Fibroblast of skin of left biceps (primary cell): ENCODE measurements at regions not wholly inside any gene's neighbourhood (a gene's known extent, or its start where the extent isn't known, plus 50 kb on each side); places are given as distances from the start of the nearest gene placed in this dataset.

Experiments used
- DNase-seq, 2 experiments: peaks; one replicate each; pipeline ENCODE4 v3.0.0-alpha.2; 2013; ENCODE audit warnings: low read depth in 2 of 2

GRCh38 chr12:19710811-19711793 is 271.8 kb downstream of the AEBP2 start:
- no peak for DNase-seq

GRCh38 chr12:19712041-19712440 is 272.7 kb downstream of the AEBP2 start:
- DNase-seq: peak in 1 of 2 experiments; percentile 31

GRCh38 chr12:19718401-19718800 is 279.1 kb downstream of the AEBP2 start:
- DNase-seq: no peak

GRCh38 chr12:19719672-19720071 is 280.4 kb downstream of the AEBP2 start:
- no peak for DNase-seq

GRCh38 chr12:19726122-19726521 is 286.8 kb downstream of the AEBP2 start:
- no peak for DNase-seq

- no peak for DNase-seq
These were observed 287.3 kb downstream of the AEBP2 start for GRCh38 chr12:19726592-19726991.

GRCh38 chr12:19737019-19737418 is 297.7 kb downstream of the AEBP2 start:
- no peak for DNase-seq

GRCh38 chr12:19739195-19739776 is 300.0 kb downstream of the AEBP2 start:
- peak; percentile 34 to 39 for DNase-seq

- no peak for DNase-seq
These were observed 301.3 kb downstream of the AEBP2 start for GRCh38 chr12:19740472-19741131.

GRCh38 chr12:19741132-19741489 is 301.8 kb downstream of the AEBP2 start:
- DNase-seq: no peak

GRCh38 chr12:19744705-19745218 is 305.5 kb downstream of the AEBP2 start:
- no peak for DNase-seq

- no peak for DNase-seq
These were observed 307.2 kb downstream of the AEBP2 start for GRCh38 chr12:19746471-19746870.

- DNase-seq: no peak
These were observed 310.7 kb downstream of the AEBP2 start for GRCh38 chr12:19749906-19750574.

- DNase-seq: no peak
These were observed 311.8 kb downstream of the AEBP2 start for GRCh38 chr12:19751078-19751477.

GRCh38 chr12:19752712-19753111 is 313.4 kb downstream of the AEBP2 start:
- DNase-seq: no peak

- DNase-seq: no peak
These were observed 315.8 kb downstream of the AEBP2 start for GRCh38 chr12:19755136-19755535.

GRCh38 chr12:19757317-19757877 is 318.1 kb downstream of the AEBP2 start:
- DNase-seq: no peak

GRCh38 chr12:19759227-19759626 is 319.9 kb downstream of the AEBP2 start:
- DNase-seq: peak; percentile 84 to 85

- DNase-seq: no peak
These were observed 321.3 kb downstream of the AEBP2 start for GRCh38 chr12:19760611-19761010.

GRCh38 chr12:19761463-19761862 is 322.2 kb downstream of the AEBP2 start:
- DNase-seq: no peak

- DNase-seq: no peak
These were observed 324.2 kb downstream of the AEBP2 start for GRCh38 chr12:19763488-19763887.
